Body of pancreas (tissue), 4 donors: ENCODE measurements at regions not wholly inside any gene's neighbourhood (a gene's known extent, or its start where the extent isn't known, plus 50 kb on each side); places are given as distances from the start of the nearest gene placed in this dataset.

Source experiments
- CTCF ChIP-seq, 7 experiments: fragments of 450-650 bp in 4 of 7; fragments of 200-600 bp in 3 of 7; sonication (generic) in 3 of 7; IDR thresholded peaks; one replicate each; pipeline ENCODE4 v1.5.1; 2016 to 2019; ENCODE audit warnings: antibody characterized with exemption in 7 of 7
- POLR2A ChIP-seq, 3 donors: fragments of 450-650 bp; IDR thresholded peaks; one replicate each; pipeline ENCODE4 v1.6.1; 2016; ENCODE audit warnings: antibody characterized with exemption in 3 of 3, mild to moderate bottlenecking in 2 of 3

GRCh38 chr2:241993386-241994005 is 124.0 kb downstream of the RTP5 start:
- no peak for TF ChIP-seq POLR2A (IDR thresholded peaks at IDR 0.05)
- no peak for TF ChIP-seq CTCF (IDR thresholded peaks at IDR 0.05)
